HG03354 (cell line): ENCODE measurements at regions not wholly inside any gene's neighbourhood (a gene's known extent, or its start where the extent isn't known, plus 50 kb on each side); places are given as distances from the start of the nearest gene placed in this dataset.

ENCODE experiments used
- ATAC-seq: cut with Tn5 transposase; IDR thresholded peaks from one replicate; pipeline ENCODE4 v1.9.1; 2021; ENCODE audit warnings: mild to moderate bottlenecking; ENCODE audit not compliant: unreplicated experiment, poor library complexity, severe bottlenecking

DNA sequence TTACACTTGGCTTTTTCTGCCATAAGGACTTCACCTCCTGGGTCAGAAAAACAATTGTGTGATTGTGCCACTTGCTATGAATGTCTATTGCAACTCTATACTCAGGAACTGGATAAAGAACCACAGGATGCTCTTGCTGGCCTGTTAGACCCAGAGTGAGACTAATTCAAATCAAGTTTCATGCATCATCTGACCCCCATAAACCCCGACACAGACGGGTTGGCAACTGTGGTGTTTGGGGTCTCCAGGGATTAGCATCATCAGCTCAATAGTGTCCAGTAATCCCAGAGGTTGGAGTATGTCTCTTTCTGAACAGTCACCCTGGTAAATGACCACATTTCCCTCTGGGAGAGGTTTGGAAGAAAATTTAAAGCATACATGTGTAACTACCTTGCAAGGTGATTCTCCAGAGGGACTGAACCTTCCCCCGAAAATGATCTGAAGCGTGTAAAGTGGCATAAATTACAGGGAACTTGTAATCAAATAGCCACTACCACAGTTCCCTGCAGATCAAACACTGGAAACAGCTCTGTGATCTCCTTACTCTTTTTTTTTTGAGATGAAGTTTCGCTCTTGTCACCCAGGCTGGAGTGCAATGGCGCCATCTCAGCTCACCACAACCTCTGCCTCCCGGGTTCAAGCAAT is 1097.6 kb downstream of the TBC1D22A start:
- no peak for ATAC-seq

DNA sequence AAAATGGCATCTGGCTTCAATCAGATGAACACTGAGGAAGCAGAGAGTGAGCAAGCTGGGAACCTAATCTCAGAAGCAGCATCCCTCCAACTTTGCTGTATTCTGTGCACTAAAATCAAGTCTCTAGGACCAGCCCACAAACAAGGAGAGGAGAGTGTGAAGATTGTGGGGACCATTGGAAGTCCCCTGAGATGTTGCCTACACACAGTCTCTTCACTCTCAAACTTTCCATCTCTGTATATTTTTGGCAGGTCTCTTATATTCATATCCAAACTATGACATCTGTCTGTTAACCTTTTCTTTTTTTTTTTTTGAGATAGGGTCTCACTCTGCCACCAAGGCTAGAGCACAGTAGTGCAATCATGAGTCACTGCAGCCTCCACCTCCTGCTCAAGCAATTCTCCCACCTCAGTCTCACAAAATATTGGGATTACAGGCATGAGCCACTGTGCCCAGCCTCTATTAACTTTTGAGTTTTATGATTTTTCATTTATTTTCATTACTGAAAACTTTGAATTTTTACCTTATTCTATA is 1096.4 kb downstream of the TBC1D22A start:
- ATAC-seq: no peak

DNA sequence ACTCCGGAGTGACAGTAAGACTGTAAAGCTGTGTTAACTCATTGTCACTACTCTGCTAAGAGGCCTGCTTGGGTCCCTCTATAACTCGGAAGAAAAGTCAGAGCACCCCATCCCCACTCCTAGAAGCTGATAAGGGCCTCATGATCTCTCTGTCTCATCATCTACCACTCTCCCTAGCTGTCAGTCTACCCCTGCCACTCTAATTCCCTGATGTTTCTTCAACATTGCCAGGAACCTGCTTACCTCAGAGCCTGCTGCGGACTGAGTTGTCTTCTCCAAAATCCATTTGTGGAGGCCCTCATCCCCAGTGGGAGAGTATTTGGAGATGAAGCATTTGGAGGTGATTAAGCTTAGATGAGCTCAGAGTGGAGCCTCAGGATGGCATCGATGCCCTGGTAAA is 1092.2 kb downstream of the TBC1D22A start:
- ATAC-seq: no peak

DNA sequence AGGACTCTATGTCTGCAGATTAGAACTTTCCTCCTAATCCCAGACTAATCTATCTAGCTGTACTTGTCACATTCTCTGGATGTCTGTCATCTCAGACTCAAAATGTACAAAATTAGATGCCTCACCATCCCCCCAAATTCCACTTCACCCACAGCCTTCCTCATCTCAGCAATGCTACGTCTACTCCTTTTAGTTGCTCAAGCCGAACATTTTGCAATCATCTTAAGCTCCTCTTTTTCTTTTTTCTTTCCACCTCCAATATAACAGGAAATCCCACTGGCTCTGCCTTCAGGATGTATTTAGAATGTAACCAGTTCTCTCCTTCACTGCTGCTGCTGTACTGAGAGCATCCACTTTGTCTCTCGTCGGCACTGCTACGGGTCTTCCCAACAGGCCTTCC is 1091.8 kb downstream of the TBC1D22A start:
- ATAC-seq: no peak

DNA sequence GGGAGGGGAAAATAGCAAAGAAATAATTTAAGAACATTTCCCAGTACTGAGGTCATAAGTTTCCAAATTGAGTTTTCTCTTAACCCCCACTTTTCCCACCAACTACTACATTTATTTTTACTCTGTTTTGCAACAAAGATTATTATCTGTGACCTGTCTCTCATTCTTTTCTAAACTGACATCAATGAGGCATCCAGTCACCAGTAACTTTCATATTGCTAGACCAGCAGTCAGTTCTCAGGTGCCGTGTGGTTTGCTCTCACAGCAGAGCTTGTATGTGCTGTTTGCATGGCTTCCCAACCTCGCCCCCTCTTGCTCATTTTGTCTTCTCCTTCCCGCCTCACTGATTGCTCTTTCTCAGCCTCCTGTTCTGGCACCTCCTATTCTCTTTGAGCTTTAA is 1091.3 kb downstream of the TBC1D22A start:
- ATAC-seq: no peak

DNA sequence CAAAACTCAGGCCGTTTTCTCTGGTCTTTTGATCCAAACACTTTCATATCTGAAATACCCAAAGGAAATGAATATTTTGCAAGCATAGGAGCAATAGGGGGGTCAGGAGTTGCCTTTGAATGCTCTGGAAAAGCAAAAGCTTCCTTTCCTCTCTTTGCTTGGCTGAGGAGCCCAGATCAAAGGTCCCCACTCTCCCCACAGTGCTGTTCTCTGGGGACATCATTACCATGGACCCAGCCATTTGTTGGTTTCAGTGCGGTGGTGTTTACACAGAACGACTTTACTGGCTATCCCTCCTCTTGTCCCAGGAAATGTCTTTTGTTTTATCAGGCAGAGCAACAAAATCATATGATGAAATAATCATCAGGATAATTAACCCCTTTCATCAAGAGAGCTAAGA is 1089.1 kb downstream of the TBC1D22A start:
- no peak for ATAC-seq

DNA sequence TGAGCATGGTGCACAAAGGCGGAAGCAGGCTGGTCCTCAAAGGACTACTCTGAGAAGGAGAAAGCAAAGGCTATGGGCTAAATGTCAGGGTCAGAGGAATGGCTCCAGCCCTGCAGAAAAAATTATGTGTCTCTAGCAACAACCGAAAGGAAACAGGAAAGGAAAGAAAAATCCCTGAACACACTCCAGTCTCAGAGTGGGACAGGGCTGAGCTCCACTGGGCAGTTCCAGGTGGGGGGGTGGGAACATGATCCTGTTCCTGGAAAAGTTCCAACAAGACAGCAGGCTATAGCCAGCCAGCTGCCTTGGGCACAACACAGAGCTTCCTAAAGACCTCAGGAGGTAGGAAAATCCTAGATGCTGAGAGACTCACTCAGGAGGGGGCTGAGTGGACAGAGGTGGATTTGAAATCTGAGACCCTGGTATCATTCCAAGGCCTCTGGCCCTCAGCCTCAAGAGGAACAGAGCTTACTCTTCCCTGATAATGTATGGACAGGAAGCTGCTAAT is 1088.2 kb downstream of the TBC1D22A start:
- no peak for ATAC-seq

DNA sequence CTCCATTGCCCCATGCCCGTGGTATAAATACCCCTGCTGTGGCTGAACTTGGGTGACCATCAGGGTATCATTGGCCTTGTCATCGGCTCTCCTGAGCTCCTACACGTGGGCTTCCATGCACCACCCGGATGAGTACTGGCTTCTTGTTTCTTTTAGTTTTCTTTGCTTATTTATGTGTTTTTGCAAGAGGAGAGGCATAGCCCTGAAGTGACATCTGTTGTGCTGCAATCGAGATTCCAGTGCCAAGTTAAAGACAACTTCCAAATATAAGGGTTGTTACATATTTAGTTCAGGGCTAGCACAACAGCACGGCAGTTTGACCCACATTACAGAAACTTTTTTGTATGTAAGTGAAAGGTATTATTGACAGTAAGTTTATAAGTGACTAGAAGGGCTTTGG is 1087.1 kb downstream of the TBC1D22A start:
- no peak for ATAC-seq

DNA sequence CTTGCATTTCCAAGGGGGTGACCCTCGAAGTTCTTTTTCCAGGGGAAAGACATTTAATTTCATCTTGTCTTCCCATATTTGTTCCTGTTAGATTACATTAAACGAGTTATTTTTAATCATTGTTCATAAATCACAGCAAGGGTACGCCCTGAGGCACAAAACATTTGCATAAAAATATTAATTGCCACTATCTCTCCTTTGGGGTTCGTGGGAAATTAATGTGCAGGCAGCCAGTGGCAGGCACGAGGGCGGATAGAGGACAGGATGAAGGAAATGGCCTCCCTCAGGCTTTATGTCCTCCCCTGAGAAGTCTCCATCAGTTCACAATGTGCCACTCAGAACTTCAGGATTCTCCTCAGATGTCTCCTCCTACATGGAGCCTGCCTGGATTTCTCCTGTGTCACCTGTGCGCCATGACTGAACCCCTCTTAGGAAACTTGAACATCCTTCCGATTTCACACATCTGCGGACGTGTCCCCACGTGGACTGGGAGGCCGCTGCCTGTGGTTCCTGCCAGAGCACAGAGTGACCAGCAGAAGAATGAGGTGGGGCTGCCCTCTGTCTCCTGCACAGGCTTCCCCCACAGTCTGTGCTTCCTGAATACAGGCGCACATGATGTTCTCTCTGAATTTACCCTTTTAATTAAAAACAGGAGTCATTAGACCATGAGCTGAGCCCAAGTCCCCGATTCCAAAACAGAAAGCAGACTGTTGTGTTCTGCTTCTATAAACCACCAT is 1085.9 kb downstream of the TBC1D22A start:
- ATAC-seq: no peak

DNA sequence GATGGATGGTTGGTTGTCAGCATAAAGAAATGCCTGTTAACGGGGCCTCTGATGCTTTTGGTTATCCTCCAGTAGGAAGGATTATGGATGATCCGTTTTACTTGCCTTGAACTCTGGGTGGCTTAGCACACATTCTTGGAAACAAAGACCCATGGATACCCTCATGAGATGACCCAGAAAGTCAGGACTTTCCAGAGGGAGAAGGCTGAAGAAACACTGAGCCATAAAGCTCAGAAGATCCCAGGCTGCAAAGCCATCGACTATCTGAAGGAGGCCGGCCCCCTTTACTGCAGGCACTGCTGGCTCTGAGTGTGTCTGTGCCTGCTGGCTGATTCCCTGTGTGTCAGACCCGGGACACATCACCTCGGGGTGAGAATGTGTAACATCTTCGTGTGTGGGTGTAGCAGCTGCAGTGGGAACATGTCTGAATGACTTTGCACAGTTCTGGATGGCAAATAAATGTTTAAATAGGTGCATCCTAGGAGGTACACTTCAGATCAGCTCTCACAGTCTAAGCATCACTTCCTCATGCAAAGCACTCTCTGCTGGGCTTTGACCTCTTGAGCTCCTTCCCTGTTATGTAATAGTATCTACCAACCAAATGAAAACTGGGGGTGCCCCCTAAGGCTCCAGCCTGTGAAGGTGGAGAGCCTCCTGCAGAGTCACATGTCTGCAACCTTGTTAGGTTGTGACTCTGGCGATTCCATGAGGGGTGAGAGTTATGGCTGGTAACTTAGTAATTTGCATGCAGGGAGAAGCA is 1084.9 kb downstream of the TBC1D22A start:
- ATAC-seq: no peak

DNA sequence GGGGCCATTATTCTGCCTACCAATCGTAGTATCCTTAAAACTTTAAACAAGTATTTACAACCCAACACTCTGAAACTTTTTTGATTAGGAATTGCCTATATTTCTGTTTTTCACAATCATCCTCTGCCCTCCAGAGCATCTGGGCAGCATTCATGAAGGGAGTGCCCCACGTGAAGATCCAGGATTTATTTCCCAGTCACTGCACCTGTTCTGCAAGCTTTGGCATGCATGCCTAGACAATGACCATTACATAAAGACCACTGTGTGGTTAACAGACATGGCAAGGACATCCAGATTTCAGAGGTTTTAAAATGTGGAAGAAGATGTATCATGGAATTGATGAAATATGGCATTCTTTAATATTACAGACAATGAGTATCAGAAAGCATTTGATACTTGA is 1083.8 kb downstream of the TBC1D22A start:
- ATAC-seq: no peak

DNA sequence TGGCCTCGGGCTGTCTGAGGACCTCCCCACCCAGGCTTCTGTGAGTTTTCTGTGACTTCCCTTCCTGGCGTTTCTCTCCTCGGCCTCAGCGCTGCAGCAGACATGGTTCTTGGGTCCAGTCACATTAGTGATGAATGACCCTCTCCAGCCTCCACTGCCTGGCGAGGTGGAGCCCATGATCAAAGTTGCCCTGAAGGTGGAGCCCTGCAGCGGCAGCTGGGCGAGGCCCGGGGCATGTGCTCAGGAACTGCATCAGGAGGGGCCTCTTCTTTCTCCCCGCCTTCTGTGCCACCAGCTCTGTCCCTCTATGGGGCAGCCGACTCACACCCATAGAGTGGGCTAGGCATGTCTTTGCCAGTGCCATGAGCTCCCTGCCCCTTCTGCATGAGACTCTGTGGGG is 1079.7 kb downstream of the TBC1D22A start:
- no peak for ATAC-seq

DNA sequence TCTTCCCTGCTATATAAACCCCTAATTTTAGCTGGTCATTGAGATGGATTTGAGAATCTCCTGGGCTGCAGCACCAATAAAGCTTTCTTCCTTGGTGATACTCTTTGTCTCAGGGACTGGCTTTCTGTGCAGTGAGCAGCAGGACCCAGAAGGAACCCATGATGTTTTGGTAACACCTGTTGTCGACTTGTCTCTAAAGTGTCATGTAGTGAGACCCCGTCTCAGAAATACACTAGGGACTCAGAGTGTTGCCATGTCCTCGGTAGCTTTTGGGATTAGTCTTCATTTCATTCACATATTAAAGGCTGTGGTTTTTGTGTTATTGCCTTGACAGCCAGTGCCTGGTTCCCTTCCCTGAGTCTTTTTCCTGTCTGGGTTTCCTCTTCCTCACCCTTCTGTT is 1078.7 kb downstream of the TBC1D22A start:
- ATAC-seq: no peak

DNA sequence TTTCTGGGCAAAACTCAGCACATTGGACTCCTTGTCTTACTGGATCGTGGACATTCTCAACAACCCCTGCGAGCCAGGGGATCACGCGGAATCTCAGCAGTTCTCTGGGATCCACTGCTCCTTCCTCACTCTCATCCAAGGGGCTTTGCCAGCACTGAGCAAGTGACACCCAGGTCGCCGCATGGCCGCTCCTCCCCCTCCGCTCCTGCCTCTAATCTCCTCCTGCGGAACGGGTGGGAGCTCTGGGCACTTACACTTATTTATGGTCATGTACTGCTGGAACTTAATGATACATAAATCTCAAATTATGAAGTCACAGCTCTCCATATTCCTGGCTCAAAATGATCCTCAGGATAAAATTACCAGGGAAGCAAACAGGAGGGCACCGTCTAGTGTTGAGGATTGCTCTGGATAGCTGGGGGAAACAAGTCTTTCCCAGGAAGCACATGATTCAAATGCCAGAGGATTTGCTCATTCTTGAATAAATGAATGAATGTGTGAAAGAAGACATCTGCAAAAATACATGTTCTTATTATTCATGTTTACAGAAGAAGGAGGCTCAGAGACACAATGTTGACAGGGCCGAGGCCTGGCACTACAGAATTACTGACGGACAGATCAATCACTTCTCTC is 1077.3 kb downstream of the TBC1D22A start:
- no peak for ATAC-seq

DNA sequence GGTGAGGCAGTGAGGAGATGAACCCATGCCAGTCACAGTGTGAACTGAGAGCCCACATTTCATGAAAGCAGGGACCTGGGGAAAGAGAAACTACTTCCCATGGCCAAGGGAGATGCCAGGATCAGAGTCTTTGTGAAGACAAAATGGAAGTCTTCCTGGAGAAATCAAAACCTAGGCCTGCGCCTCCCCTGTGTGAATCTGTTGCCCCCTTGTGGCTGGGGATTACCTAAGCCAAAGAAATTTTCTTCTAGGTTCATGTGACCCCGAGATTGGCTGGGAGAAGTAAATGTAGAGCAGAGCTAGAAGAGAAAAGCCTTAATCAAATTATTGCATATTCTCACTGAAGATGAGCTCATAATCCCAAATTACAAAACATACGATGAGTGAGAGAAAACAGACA is 1075.3 kb downstream of the TBC1D22A start:
- ATAC-seq: no peak

DNA sequence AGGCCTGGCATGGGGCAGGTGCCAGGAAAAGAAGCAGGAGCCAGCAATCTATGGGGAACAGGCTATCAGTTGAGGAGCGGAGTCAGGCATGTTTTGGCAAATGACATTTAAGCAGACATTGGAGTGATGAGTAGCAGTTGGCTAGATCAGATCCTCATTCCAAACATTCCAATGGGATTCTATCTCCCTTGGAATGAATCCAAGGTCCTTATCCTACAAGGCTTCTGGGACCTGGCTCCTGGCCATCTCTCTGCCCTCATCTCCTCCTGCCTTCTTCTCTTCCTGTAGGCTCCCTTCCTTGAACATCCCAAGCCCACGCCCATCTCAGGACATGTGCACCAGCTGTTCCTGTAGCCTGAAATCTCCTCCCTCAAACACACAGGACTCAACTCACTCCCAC is 1074.5 kb downstream of the TBC1D22A start:
- ATAC-seq: no peak

DNA sequence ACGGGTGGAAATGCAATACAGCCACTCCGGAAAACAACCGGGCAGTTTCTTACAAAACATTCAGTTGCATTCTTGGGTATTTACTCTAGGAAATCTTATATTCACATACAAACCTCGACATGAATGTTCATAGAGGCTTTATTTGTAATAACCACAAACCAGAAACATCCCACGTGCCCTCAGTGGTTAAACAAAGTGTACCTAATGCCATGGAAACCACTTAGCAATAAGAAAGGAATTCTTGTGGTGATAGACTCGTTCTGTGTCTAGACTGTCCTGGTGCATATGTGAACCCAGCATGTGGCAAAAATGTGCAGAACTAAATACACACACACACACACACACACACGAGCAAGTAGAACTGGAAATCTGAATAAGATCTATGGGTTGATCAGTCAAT is 1073.3 kb downstream of the TBC1D22A start:
- no peak for ATAC-seq

DNA sequence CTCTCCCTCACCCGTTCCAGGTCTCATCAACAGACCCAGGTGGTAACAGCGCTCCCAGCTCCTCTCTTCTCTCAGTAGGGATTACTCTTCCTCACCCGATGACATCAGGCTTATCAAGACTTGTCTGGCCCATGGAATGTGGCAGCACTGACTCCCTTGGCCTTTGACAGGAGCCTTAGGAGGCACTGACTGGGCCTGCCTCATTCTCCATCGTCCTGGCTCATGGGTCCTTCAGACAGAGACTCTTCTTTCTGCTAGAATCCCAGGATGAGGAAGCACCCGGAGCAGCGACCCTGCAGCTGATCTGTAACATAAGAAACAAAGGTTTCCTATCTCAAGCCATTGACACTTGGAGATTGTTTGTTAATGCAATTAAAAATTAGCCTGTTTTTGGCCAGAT is 1063.6 kb downstream of the TBC1D22A start:
- ATAC-seq: no peak

DNA sequence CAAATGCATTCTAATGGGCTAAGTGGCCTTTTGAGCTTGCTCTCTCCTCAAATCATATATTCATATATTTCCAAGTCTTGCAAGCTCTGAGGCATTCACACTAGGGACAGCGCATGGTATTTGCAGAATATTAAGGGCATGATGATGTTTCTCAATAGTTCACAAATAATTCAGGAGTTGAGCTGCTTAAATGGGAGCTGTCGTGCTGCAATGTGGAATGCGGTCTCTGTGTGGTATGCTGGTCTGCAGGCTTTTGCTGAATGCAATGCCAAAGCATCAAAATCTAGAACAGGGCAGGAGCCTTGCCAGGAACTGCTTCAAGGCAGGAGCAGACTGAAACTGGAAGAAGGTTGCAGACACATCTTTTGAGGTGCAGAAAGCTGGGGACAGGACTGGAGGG is 1060.0 kb downstream of the TBC1D22A start:
- no peak for ATAC-seq

DNA sequence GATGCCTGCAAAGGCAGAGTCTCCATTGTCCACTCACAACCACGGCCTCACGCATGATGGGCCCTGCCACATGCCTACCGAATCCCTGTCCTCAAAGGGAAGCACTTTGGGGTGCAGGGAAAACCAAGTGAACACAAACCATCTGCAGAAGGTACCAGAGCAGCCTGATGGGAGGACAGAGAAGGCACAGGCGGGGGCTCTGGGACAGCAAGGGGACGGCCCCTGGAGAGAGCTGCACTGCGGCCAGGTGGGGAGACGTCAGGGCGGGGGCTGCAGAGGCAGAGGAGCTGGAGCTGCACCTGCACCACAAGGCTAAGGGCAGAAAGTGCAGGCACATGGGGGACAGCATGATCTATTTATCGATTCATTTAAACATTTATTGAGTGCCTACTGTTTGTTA is 1056.0 kb downstream of the TBC1D22A start:
- ATAC-seq: no peak
